ENCODE measurements at regions not wholly inside any gene's neighbourhood (a gene's known extent, or its start where the extent isn't known, plus 50 kb on each side); places are given as distances from the start of the nearest gene placed in this dataset.

- Histone ChIP-seq H3K4me3 (no peak overlapping the region), H3K27ac (peak overlapping the region; percentile 55 to 66), H3K36me3 (no peaks in the 10 kb centered on the region), H3K9me3 (no peaks in the 10 kb centered on the region), H3K4me1 (peaks cover 0 to 34% (median 10%) of the 10 kb centered on the region in 4 donors), H3K27me3 (no peaks in the 10 kb centered on the region)
- TF ChIP-seq CTCF (IDR thresholded peaks at IDR 0.05), result no peak
- intact Hi-C loops (cut with DNase I; ENCODE audit: low total_unique reads), result no loop called here
- DNase-seq, result no peak
Observed at GRCh38 chr12:24424889-24425600, 475.6 kb upstream of the SOX5 start.

GRCh38 chr12:24424376-24424775, 474.9 kb upstream of the SOX5 start:
- H3K9me3 ChIP-seq, result no peaks in the 10 kb centered on the region
- intact Hi-C loops (cut with DNase I; ENCODE audit: low total_unique reads), result no loop called here
- no peak for DNase-seq

GRCh38 chr12:24423611-24424010, 474.1 kb upstream of the SOX5 start:
- intact Hi-C loops (cut with DNase I; ENCODE audit: low total_unique reads), result no loop called here
- Histone ChIP-seq H3K27ac (no peak overlapping the region), H3K4me1 (peaks cover 0 to 36% (median 10%) of the 10 kb centered on the region in 4 donors), H3K27me3 (no peaks in the 10 kb centered on the region), H3K4me3 (no peak overlapping the region), H3K9me3 (no peaks in the 10 kb centered on the region), H3K36me3 (no peaks in the 10 kb centered on the region)
- DNase-seq, result no peak
- TF ChIP-seq CTCF (IDR thresholded peaks at IDR 0.05), result no peak

More at GRCh38 chr12:24424376-24424775, 474.9 kb upstream of the SOX5 start:
- no peaks in the 10 kb centered on the region for H3K36me3 ChIP-seq
- H3K4me1 ChIP-seq, result peaks cover 0 to 30% (median 10%) of the 10 kb centered on the region in 4 donors
- no peaks in the 10 kb centered on the region for H3K27me3 ChIP-seq
- TF ChIP-seq CTCF (IDR thresholded peaks at IDR 0.05), result no peak
- H3K4me3 ChIP-seq, result no peak overlapping the region
- peak overlapping the region; percentile 55 to 66 for H3K27ac ChIP-seq

- Histone ChIP-seq H3K27me3 (no peaks in the 10 kb centered on the region), H3K9me3 (no peaks in the 10 kb centered on the region), H3K4me1 (peaks cover 0 to 40% (median 11%) of the 10 kb centered on the region in 4 donors), H3K4me3 (no peak overlapping the region), H3K36me3 (no peaks in the 10 kb centered on the region), H3K27ac (no peak overlapping the region)
- no peak for TF ChIP-seq CTCF (IDR thresholded peaks at IDR 0.05)
- intact Hi-C loops (cut with DNase I; ENCODE audit: low total_unique reads), result no loop called here
- no peak for DNase-seq
Observed at GRCh38 chr12:24421759-24422158, 472.3 kb upstream of the SOX5 start.

- H3K27me3 ChIP-seq, result no peaks in the 10 kb centered on the region
- intact Hi-C loops (cut with DNase I; ENCODE audit: low total_unique reads), result no loop called here
- H3K4me1 ChIP-seq, result peaks cover 0 to 39% (median 2%) of the 10 kb centered on the region in 4 donors
- no peak for TF ChIP-seq CTCF (IDR thresholded peaks at IDR 0.05)
- no peak for DNase-seq
- H3K27ac ChIP-seq, result peak overlapping the region; percentile 29 to 38
- H3K9me3 ChIP-seq, result no peaks in the 10 kb centered on the region
- no peak overlapping the region for H3K4me3 ChIP-seq
- no peaks in the 10 kb centered on the region for H3K36me3 ChIP-seq
Observed at GRCh38 chr12:24418157-24418556, 468.7 kb upstream of the SOX5 start.
